Hematopoietic multipotent progenitor cell treated with erythropoietin and hydrocortisone succinate and interleukin-3 and kit ligand, for 6 days (in vitro differentiated cells): ENCODE measurements at regions not wholly inside any gene's neighbourhood (a gene's known extent, or its start where the extent isn't known, plus 50 kb on each side); places are given as distances from the start of the nearest gene placed in this dataset.
"Not testable (repeated sequence)": the region's sequence is repeated elsewhere in the genome, so short reads cannot be mapped to it uniquely, and the experiment has no call there.

ENCODE experiments used
- DNase-seq: peaks from one replicate; pipeline ENCODE4 v3.0.0-alpha.2; 2015

- no peak for DNase-seq
Measured at GRCh38 chr4:79743014-79743413, 330.0 kb downstream of the ANTXR2 start.

GRCh38 chr4:79739912-79740311 is 331.9 kb upstream of the GK2 start:
- DNase-seq = no peak

- no peak for DNase-seq
Measured at GRCh38 chr4:79723507-79723906, 315.5 kb upstream of the GK2 start.

- DNase-seq = no peak
Measured at GRCh38 chr4:79700356-79700755, 292.3 kb upstream of the GK2 start.

GRCh38 chr4:79697444-79697843 is 289.4 kb upstream of the GK2 start:
- DNase-seq = no peak

GRCh38 chr4:79696534-79696933 is 288.5 kb upstream of the GK2 start:
- not testable (repeated sequence) for DNase-seq

GRCh38 chr4:79695848-79696247 is 287.8 kb upstream of the GK2 start:
- DNase-seq = no peak

GRCh38 chr4:79689740-79690139 is 281.7 kb upstream of the GK2 start:
- DNase-seq = no peak

GRCh38 chr4:79688691-79689090 is 280.7 kb upstream of the GK2 start:
- DNase-seq = no peak

GRCh38 chr4:79687006-79687405 is 279.0 kb upstream of the GK2 start:
- DNase-seq = no peak

- no peak for DNase-seq
Measured at GRCh38 chr4:79685542-79685941, 277.5 kb upstream of the GK2 start.

- no peak for DNase-seq
Measured at GRCh38 chr4:79684516-79684915, 276.5 kb upstream of the GK2 start.

- DNase-seq = no peak
Measured at GRCh38 chr4:79682801-79683530, 274.9 kb upstream of the GK2 start.

GRCh38 chr4:79682161-79682560 is 274.1 kb upstream of the GK2 start:
- DNase-seq = no peak

- DNase-seq = no peak
Measured at GRCh38 chr4:79679859-79680258, 271.8 kb upstream of the GK2 start.

- peak; percentile 85 for DNase-seq
Measured at GRCh38 chr4:79678472-79679202, 270.6 kb upstream of the GK2 start.

GRCh38 chr4:79676705-79677104 is 268.7 kb upstream of the GK2 start:
- DNase-seq = no peak

- DNase-seq = not testable (repeated sequence)
Measured at GRCh38 chr4:79674906-79675305, 266.9 kb upstream of the GK2 start.

GRCh38 chr4:79673898-79674297 is 265.9 kb upstream of the GK2 start:
- peak; percentile 35 for DNase-seq

- DNase-seq = no peak
Measured at GRCh38 chr4:79673377-79673776, 265.3 kb upstream of the GK2 start.

- DNase-seq = no peak
Measured at GRCh38 chr4:79666875-79667274, 258.8 kb upstream of the GK2 start.

GRCh38 chr4:79666112-79666511 is 258.1 kb upstream of the GK2 start:
- DNase-seq = no peak

GRCh38 chr4:79663865-79664264 is 255.8 kb upstream of the GK2 start:
- no peak for DNase-seq

GRCh38 chr4:79663141-79663540 is 255.1 kb upstream of the GK2 start:
- no peak for DNase-seq

GRCh38 chr4:79662651-79663050 is 254.6 kb upstream of the GK2 start:
- DNase-seq = no peak
